Vagina (tissue), 2 donors: ENCODE measurements at regions not wholly inside any gene's neighbourhood (a gene's known extent, or its start where the extent isn't known, plus 50 kb on each side); places are given as distances from the start of the nearest gene placed in this dataset.

Source experiments
- DNase-seq, 2 donors: peaks; one replicate each; pipeline ENCODE4 v3.0.0-alpha.2; 2017; ENCODE audit errors: extremely low spot score in 2 of 2
- H3K27ac ChIP-seq: fragments of 200-600 bp; sonication (generic); one replicate; pipeline ENCODE4 v1.5.1; 2019
- H3K27me3 ChIP-seq: fragments of 200-600 bp; sonication (generic); one replicate; pipeline ENCODE4 v1.5.1; 2019
- H3K36me3 ChIP-seq, 2 donors: fragments of 200-600 bp; sonication (generic); one replicate each; pipeline ENCODE4 v1.5.1; 2017 to 2019
- H3K4me1 ChIP-seq: fragments of 200-600 bp; sonication (generic); one replicate; pipeline ENCODE4 v1.5.1; 2019
- H3K4me3 ChIP-seq, 2 donors: fragments of 200-600 bp; sonication (generic); 1 replicate in 1 of 2; 2 replicates in 1 of 2; pipeline ENCODE4 v1.5.1; 2016 to 2019
- H3K9me3 ChIP-seq: fragments of 200-600 bp; sonication (generic); one replicate; pipeline ENCODE4 v1.5.1; 2019
- CTCF ChIP-seq, 3 experiments: fragments of 450-650 bp in 2 of 3; fragments of 200-600 bp in 1 of 3; sonication (generic) in 1 of 3; IDR thresholded peaks; one replicate each; pipeline ENCODE4 v1.5.1; 2017 to 2019; ENCODE audit warnings: antibody characterized with exemption in 3 of 3, mild to moderate bottlenecking in 2 of 3, moderate library complexity in 2 of 3
- POLR2A ChIP-seq, 2 donors: fragments of 450-650 bp; IDR thresholded peaks; one replicate each; pipeline ENCODE4 v1.6.1; 2017; ENCODE audit warnings: antibody characterized with exemption in 2 of 2, mild to moderate bottlenecking in 2 of 2, moderate library complexity in 2 of 2
- POLR2AphosphoS5 ChIP-seq, 2 donors: sonication (generic); formaldehyde crosslinking; IDR thresholded peaks; one replicate each; pipeline ENCODE4 v1.9.0; 2017; ENCODE audit warnings: antibody characterized with exemption in 2 of 2, mild to moderate bottlenecking in 2 of 2, low read depth in 1 of 2; ENCODE audit not compliant: insufficient read depth in 1 of 2
- intact Hi-C: fragments of 100-400 bp; cut with DNase I; formaldehyde crosslinking; loops from one replicate; pipeline ENCODE4 v1.15.1; 2023

- no peaks in the 10 kb centered on the region for H3K9me3 ChIP-seq
- DNase-seq: no peak
- H3K27ac ChIP-seq: no peak overlapping the region
- H3K4me1 ChIP-seq: peaks cover 17% of the 10 kb centered on the region
- TF ChIP-seq POLR2A (IDR thresholded peaks at IDR 0.05): no peak
- TF ChIP-seq CTCF (IDR thresholded peaks at IDR 0.05): no peak
- no peak for TF ChIP-seq POLR2AphosphoS5 (IDR thresholded peaks at IDR 0.05; ENCODE audit: insufficient read depth in 1 of 2, low read depth in 1 of 2)
- H3K36me3 ChIP-seq: no peaks in the 10 kb centered on the region
- intact Hi-C loops: no loop called here
- H3K27me3 ChIP-seq: no peaks in the 10 kb centered on the region
- no peak overlapping the region for H3K4me3 ChIP-seq
Observed at GRCh38 chr2:222792001-222792611, 68.7 kb upstream of the ACSL3 start.

- TF ChIP-seq POLR2A (IDR thresholded peaks at IDR 0.05): no peak
- no peak for TF ChIP-seq POLR2AphosphoS5 (IDR thresholded peaks at IDR 0.05; ENCODE audit: insufficient read depth in 1 of 2, low read depth in 1 of 2)
- no peak for TF ChIP-seq CTCF (IDR thresholded peaks at IDR 0.05)
- intact Hi-C loops: no loop called here
- no peak overlapping the region for H3K4me3 ChIP-seq
- H3K27me3 ChIP-seq: no peaks in the 10 kb centered on the region
- no peaks in the 10 kb centered on the region for H3K36me3 ChIP-seq
- no peak overlapping the region for H3K27ac ChIP-seq
- H3K4me1 ChIP-seq: peaks cover 19% of the 10 kb centered on the region
- no peak for DNase-seq
- H3K9me3 ChIP-seq: no peaks in the 10 kb centered on the region
Observed at GRCh38 chr2:222794585-222795449, 66.0 kb upstream of the ACSL3 start.

GRCh38 chr2:222795450-222796357 lies 65.1 kb upstream of the ACSL3 start:
- intact Hi-C loops: no loop called here
- DNase-seq: no peak
- TF ChIP-seq POLR2AphosphoS5 (IDR thresholded peaks at IDR 0.05; ENCODE audit: insufficient read depth in 1 of 2, low read depth in 1 of 2): no peak
- TF ChIP-seq POLR2A (IDR thresholded peaks at IDR 0.05): no peak
- H3K36me3 ChIP-seq: no peaks in the 10 kb centered on the region
- no peak overlapping the region for H3K27ac ChIP-seq
- no peaks in the 10 kb centered on the region for H3K9me3 ChIP-seq
- H3K27me3 ChIP-seq: no peaks in the 10 kb centered on the region
- H3K4me3 ChIP-seq: no peak overlapping the region
- H3K4me1 ChIP-seq: peaks cover 18% of the 10 kb centered on the region

- no peaks in the 10 kb centered on the region for H3K36me3 ChIP-seq
- H3K4me1 ChIP-seq: peaks cover 18% of the 10 kb centered on the region
- H3K27ac ChIP-seq: no peak overlapping the region
- H3K4me3 ChIP-seq: no peak overlapping the region
- intact Hi-C loops: no loop called here
- H3K27me3 ChIP-seq: no peaks in the 10 kb centered on the region
- no peak for DNase-seq
- H3K9me3 ChIP-seq: no peaks in the 10 kb centered on the region
- no peak for TF ChIP-seq POLR2A (IDR thresholded peaks at IDR 0.05)
- TF ChIP-seq POLR2AphosphoS5 (IDR thresholded peaks at IDR 0.05; ENCODE audit: insufficient read depth in 1 of 2, low read depth in 1 of 2): no peak
- TF ChIP-seq CTCF (IDR thresholded peaks at IDR 0.05): no peak
Observed at GRCh38 chr2:222796413-222797103, 64.3 kb upstream of the ACSL3 start.

DNA sequence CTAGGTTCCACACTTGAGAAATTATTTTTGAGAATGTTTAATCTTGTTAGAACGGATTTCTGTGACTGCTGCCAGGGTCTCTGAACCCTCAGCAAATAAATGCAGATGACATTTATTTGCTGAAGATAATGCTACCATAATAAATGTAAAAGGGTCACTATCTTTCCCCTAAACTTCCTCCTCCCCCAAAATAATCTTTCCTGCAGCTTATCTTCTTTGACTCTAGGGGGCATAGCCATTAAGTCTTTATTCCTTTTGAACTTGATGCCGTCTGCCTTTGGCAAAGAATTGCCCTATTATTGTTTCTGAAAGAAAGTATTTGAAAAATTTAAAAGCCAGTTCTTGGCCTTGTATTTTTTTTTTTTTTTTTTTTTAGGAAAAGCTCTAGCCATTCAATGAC lies 63.6 kb upstream of the ACSL3 start:
- TF ChIP-seq CTCF (IDR thresholded peaks at IDR 0.05): peak in 1 of 3 experiments; percentile 22
- TF ChIP-seq POLR2AphosphoS5 (IDR thresholded peaks at IDR 0.05; ENCODE audit: insufficient read depth in 1 of 2, low read depth in 1 of 2): no peak
- Histone ChIP-seq H3K4me1 (peaks cover 18% of the 10 kb centered on the region), H3K27ac (no peak overlapping the region), H3K9me3 (no peaks in the 10 kb centered on the region), H3K4me3 (no peak overlapping the region), H3K36me3 (no peaks in the 10 kb centered on the region), H3K27me3 (no peaks in the 10 kb centered on the region)
- intact Hi-C loops: no loop called here
- no peak for DNase-seq
